HG02852 (cell line): ENCODE measurements at regions not wholly inside any gene's neighbourhood (a gene's known extent, or its start where the extent isn't known, plus 50 kb on each side); places are given as distances from the start of the nearest gene placed in this dataset.

Experiments used
- ATAC-seq: cut with Tn5 transposase; IDR thresholded peaks from one replicate; pipeline ENCODE4 v1.9.1; 2021; ENCODE audit warnings: mild to moderate bottlenecking, moderate library complexity; ENCODE audit not compliant: unreplicated experiment

- no peak for ATAC-seq
Observed at GRCh38 chr4:176500894-176501293, 181.1 kb downstream of the SPCS3 start.

GRCh38 chr4:176504118-176504517 lies 184.4 kb downstream of the SPCS3 start:
- no peak for ATAC-seq

- ATAC-seq: no peak
Observed at GRCh38 chr4:176507845-176508533, 188.2 kb downstream of the SPCS3 start.

- no peak for ATAC-seq
Observed at GRCh38 chr4:176508780-176509331, 189.1 kb downstream of the SPCS3 start.

- ATAC-seq: no peak
Observed at GRCh38 chr4:176525576-176525975, 205.8 kb downstream of the SPCS3 start.

GRCh38 chr4:176526704-176527103 lies 206.9 kb downstream of the SPCS3 start:
- no peak for ATAC-seq

GRCh38 chr4:176529574-176529973 lies 209.8 kb downstream of the SPCS3 start:
- ATAC-seq: no peak

- ATAC-seq: no peak
Observed at GRCh38 chr4:176533159-176533558, 213.4 kb downstream of the SPCS3 start.

- no peak for ATAC-seq
Observed at GRCh38 chr4:176534566-176534965, 214.8 kb downstream of the SPCS3 start.

GRCh38 chr4:176538217-176538925 lies 218.6 kb downstream of the SPCS3 start:
- no peak for ATAC-seq

- ATAC-seq: no peak
Observed at GRCh38 chr4:176539091-176539784, 219.5 kb downstream of the SPCS3 start.

GRCh38 chr4:176539785-176540175 lies 220.0 kb downstream of the SPCS3 start:
- no peak for ATAC-seq

- no peak for ATAC-seq
Observed at GRCh38 chr4:176540814-176541213, 221.0 kb downstream of the SPCS3 start.

GRCh38 chr4:176545872-176546271 lies 226.1 kb downstream of the SPCS3 start:
- no peak for ATAC-seq

- ATAC-seq: no peak
Observed at GRCh38 chr4:176546975-176547374, 227.2 kb downstream of the SPCS3 start.

GRCh38 chr4:176548571-176548970 lies 228.8 kb downstream of the SPCS3 start:
- no peak for ATAC-seq

GRCh38 chr4:176549161-176549865 lies 229.5 kb downstream of the SPCS3 start:
- no peak for ATAC-seq

- no peak for ATAC-seq
Observed at GRCh38 chr4:176558661-176559060, 234.1 kb downstream of the VEGFC start.

- ATAC-seq: no peak
Observed at GRCh38 chr4:176561368-176561767, 231.4 kb downstream of the VEGFC start.

- ATAC-seq: no peak
Observed at GRCh38 chr4:176563591-176563990, 229.1 kb downstream of the VEGFC start.

GRCh38 chr4:176565049-176565448 lies 227.7 kb downstream of the VEGFC start:
- no peak for ATAC-seq
